Epithelial cell of proximal tubule (primary cell): ENCODE measurements at regions not wholly inside any gene's neighbourhood (a gene's known extent, or its start where the extent isn't known, plus 50 kb on each side); places are given as distances from the start of the nearest gene placed in this dataset.

ENCODE experiments used
- DNase-seq: peaks from one replicate; pipeline ENCODE4 v3.0.0-alpha.2; 2011; ENCODE audit warnings: low read depth
- H3K4me3 ChIP-seq: 2 replicates; pipeline ENCODE4 v1.5.1; 2011; ENCODE audit warnings: low read depth, mild to moderate bottlenecking, low read length
- CTCF ChIP-seq: conservative IDR thresholded peaks from 2 replicates; pipeline ENCODE4 v1.5.1; 2012; ENCODE audit warnings: low read depth, mild to moderate bottlenecking, low read length

DNA sequence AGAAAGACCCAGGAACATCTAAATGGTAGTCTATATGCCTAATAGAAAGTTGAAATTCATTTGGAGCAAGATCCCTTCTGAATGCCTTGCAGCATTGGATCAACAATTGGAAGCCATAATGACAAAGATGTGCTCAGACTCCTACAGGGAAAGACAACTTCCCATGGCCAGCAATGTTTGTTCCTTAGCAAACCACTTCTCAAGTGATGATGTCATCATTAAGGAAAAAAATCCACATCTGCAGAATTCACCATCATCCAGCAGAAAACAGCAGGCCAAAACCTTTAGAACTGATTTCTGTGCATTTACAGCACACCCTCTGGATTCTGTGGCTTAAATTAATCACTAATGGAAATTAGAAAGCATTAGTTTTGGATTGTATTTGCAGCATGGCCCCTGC is 82.4 kb upstream of the ZIC3 start:
- TF ChIP-seq CTCF, result no peak
- no peak overlapping the region for H3K4me3 ChIP-seq
- no peak for DNase-seq

DNA sequence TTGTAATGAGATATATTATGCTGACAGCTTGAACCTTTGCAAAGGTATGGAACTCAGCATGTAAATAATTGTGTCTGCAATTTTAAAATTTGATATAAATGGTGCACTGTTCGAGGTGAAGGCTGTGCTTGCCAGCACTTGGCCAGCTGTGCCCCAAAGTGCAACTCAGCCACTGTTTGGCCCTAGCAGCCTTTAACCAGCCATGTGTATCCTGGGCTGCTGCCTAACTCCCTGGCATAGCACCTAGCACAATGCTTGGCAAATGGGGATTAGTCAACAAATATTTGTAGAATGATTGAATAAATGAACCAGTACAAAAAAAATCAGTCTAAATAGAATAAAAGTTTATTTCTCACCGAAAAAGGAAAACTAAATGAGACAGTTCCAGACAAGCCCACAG is 83.8 kb upstream of the ZIC3 start:
- TF ChIP-seq CTCF, result no peak
- no peak for DNase-seq
- H3K4me3 ChIP-seq, result no peak overlapping the region

DNA sequence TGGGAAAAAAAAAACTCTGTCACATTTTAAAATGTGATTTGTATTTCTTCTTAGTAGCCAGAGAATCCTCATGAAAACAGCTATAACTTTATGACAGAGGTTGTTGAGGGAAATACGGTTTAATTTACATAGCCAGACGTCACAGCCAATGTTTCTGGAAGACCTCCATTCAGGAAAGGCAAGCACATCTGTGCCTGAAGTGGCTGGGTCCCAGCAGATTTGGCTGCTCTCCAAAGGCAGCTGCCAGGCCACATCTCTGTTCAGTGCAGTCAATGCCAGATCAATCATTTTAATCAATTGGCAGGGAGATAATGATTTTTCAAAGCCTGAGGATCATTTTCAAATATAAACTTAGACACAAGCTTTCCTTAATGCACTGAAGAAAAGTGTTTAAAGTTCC is 86.5 kb upstream of the ZIC3 start:
- H3K4me3 ChIP-seq, result no peak overlapping the region
- TF ChIP-seq CTCF, result no peak

GRCh38 chrX:137441711-137442110 is 124.2 kb upstream of the ZIC3 start:
- no peak for DNase-seq
- TF ChIP-seq CTCF, result no peak
- H3K4me3 ChIP-seq, result no peak overlapping the region

More for the DNA sequence above, 86.5 kb upstream of the ZIC3 start:
- DNase-seq, result no peak

DNA sequence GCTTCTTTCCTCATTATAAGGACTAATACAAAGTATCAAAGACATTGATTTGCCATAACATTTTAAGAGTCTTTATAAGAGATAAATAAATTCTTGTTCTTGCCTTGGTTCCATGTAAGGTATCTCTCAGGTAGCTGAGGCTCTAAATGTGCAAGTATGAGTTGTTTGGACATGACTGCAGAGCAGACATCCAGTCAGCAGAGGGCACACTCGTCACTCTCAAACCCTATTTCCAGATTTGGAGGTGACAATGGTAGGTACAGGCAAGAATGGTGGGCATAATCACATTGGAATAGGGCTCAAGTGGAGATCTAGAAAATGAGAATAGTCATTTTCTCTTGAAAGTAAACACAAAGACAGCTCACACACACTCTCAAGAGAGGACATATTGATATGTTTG is 133.3 kb upstream of the ZIC3 start:
- DNase-seq, result no peak
- TF ChIP-seq CTCF, result peak; percentile 36
- H3K4me3 ChIP-seq, result no peak overlapping the region

DNA sequence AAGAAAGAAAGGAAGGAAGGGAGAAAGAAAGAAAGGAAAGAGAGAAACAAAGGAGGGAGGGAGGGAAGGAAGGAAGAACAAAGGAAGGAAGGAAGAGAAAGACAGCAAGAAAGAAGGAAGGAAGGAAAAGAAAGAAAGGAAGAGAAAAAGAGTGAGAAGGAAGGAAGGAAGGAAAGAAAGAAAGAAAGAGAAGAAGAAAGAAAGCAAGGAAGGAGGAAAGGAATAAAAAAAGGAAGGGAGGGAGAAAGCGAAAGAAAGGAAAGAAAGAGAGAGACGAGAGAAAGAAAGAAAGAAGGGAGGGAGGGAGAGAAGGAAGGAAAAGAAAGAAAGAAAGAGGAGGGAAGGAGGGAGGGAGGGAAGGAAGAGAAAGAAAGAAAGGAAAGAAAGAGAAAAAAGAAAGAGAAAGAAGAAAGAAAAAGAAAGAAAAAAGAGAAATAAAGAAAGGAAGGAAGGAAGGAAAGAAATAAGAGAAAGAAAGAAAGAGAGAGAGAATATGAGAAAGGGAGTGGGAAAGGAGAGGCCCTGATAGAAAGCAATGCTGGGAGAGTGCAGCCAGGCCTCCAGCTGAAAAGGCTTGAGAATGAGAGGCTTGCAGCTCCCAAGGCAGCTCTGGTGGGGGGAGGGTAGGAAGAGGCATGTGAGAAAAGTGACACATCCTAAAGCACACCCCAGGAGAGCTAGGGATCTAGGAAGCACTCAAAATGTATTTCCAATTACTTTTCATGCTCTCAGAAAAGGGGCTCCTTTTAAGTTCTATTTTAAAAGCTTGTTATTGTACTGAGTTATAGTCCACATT is 134.0 kb upstream of the ZIC3 start:
- no peak overlapping the region for H3K4me3 ChIP-seq
- no peak for TF ChIP-seq CTCF
- DNase-seq, result no peak

DNA sequence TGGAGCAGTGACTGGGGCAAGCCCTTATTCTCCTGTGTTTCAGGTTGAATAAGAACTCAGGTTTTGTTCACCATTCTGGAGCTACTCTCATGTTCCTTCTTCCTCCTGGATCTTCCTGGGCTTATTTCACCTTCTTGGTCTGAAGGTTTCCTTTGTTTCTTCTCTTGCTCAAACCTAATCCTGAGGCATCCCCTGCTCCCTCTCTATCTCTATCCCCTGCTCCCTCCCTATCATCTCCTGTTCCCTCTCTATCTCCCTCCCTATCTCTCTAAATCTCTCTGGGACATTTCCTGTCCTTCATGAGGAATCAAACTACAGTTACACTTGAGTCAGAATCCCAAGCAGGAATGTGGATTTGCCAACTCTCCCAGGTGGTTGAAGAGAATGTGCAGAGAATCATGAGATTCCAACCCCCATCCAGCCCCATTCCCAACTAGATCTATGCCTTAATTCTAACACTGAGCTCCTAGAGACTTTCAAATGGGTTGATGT is 134.9 kb upstream of the ZIC3 start:
- DNase-seq, result no peak
- H3K4me3 ChIP-seq, result no peak overlapping the region
- TF ChIP-seq CTCF, result no peak
